HCT116 (cell line): ENCODE measurements at regions not wholly inside any gene's neighbourhood (a gene's known extent, or its start where the extent isn't known, plus 50 kb on each side); places are given as distances from the start of the nearest gene placed in this dataset.

Source experiments
- YY1 ChIP-seq: IDR thresholded peaks from 2 replicates; pipeline ENCODE4 v1.6.1; 2011; ENCODE audit warnings: low read length, low read depth, moderate library complexity, mild to moderate bottlenecking; ENCODE audit not compliant: insufficient replicate concordance; ENCODE audit errors: extremely low read depth
- TF ChIP-seq, protein P1 (sequence below), 3 experiments: fragments of 200-600 bp in 1 of 3; sonication (generic) in 1 of 3; IDR thresholded peaks in 2 of 3; conservative IDR thresholded peaks in 1 of 3; 2 replicates each; pipeline ENCODE4 v1.5.1; 2012 to 2017; ENCODE audit warnings: low read depth in 2 of 3, low read length in 2 of 3, antibody characterized with exemption in 1 of 3, borderline replicate concordance in 1 of 3, control low read depth in 1 of 3, mild to moderate bottlenecking in 1 of 3, mixed read lengths in 1 of 3, mixed run types in 1 of 3, moderate library complexity in 1 of 3; ENCODE audit not compliant: insufficient read depth in 1 of 3

DNA sequence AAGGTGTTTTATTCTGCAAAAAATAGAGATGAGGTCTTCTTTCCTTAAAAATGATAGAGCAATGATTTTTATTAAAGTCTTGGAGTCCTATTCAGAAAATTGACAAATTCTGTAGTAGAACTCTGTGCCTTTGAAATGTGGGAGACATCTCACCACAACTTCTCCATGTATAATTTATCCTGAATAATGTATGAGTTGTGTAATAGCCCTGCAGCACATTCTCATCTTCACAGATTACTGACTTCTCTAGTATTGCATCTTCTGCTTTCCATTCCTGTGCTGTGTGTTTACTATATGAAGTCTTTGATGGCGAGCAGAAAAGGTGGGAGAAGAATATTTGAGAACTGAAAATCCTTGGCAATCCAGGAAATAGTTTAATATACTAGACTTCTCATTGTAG is 255.6 kb downstream of the TTC6 start:
- no peak for TF ChIP-seq YY1
- TF ChIP-seq, protein P1, sequence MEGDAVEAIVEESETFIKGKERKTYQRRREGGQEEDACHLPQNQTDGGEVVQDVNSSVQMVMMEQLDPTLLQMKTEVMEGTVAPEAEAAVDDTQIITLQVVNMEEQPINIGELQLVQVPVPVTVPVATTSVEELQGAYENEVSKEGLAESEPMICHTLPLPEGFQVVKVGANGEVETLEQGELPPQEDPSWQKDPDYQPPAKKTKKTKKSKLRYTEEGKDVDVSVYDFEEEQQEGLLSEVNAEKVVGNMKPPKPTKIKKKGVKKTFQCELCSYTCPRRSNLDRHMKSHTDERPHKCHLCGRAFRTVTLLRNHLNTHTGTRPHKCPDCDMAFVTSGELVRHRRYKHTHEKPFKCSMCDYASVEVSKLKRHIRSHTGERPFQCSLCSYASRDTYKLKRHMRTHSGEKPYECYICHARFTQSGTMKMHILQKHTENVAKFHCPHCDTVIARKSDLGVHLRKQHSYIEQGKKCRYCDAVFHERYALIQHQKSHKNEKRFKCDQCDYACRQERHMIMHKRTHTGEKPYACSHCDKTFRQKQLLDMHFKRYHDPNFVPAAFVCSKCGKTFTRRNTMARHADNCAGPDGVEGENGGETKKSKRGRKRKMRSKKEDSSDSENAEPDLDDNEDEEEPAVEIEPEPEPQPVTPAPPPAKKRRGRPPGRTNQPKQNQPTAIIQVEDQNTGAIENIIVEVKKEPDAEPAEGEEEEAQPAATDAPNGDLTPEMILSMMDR (IDR thresholded peaks at IDR 0.05 in 2 of 3, conservative IDR thresholded peaks at IDR 0.05 in 1 of 3; ENCODE audit: borderline replicate concordance in 1 of 3, insufficient read depth in 1 of 3, low read depth in 2 of 3, low read length in 2 of 3) = no peak
